ENCODE measurements at regions not wholly inside any gene's neighbourhood (a gene's known extent, or its start where the extent isn't known, plus 50 kb on each side); places are given as distances from the start of the nearest gene placed in this dataset.

- TF ChIP-seq POLR2A (IDR thresholded peaks at IDR 0.05; ENCODE audit: low read length) (no peak), GATA1 (IDR thresholded peaks at IDR 0.05; ENCODE audit: low read depth, low read length) (no peak)
These were observed 780.2 kb upstream of the SEL1L start for GRCh38 chr14:82313889-82314288.

Measured in erythroblast (primary cell).